ENCODE measurements at regions not wholly inside any gene's neighbourhood (a gene's known extent, or its start where the extent isn't known, plus 50 kb on each side); places are given as distances from the start of the nearest gene placed in this dataset.
"Not testable (repeated sequence)": the region's sequence is repeated elsewhere in the genome, so short reads cannot be mapped to it uniquely, and the experiment has no call there.

DNA sequence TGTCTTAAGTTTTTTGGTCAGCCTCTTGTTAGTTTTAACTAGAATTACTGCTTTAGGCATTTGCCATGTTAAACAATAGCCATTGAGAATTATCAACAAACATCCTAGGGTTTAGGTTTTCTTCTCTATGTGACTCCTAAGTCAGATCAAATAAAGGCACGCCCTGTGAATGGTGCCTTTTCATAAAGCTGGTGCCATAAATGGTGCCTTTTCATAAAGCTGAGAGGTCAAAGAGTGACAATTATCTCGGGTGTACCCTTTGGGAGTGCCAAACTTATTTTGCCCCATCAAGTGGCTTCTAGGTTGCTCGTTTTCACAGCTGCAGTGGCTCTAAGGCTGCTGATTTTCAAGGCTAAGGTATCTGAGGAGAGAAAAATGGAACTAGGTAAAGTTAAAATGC lies 391.6 kb downstream of the DMRTA1 start:
- DNase-seq (ENCODE audit: low read depth): no peak

DNA sequence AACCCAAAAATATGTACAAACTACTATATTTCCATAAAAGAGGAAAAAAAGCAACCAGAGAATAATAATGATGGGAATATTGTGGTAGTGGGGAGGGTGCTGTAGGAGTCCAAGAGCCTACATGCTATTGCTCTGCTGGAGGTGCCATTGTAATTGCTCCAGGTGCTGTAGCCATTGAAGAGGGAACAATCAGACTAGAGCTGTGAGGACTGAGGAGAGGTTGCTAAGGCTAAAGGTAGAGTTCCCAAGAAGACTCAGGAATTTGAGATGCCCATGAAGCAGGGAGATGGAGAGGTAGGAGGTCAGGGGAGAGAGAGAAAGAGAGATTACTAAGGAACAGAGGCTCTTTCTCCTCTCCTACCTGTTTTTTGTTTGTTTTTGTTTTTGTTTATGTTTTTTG lies 394.0 kb downstream of the DMRTA1 start:
- DNase-seq (ENCODE audit: low read depth): no peak

DNA sequence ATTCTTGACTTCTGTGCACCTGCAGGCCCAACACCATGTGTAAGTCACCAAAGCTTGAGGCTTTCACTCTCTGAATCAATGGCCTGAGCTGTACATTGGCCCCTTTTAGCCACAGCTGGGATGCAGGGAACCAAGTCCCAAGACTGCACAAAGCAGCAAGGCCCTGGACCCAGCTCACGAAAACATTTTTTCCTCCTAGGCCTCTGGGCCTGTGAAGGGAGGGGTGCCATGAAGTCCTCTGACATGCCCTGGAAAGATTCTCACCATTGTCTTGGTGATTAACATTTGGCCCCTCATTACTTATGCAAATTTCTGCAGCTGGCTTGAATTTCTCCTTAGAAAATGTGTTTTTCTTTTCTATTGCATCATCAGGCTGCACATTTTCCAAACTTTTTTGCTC lies 398.6 kb downstream of the DMRTA1 start:
- DNase-seq (ENCODE audit: low read depth): not testable (repeated sequence)

DNA sequence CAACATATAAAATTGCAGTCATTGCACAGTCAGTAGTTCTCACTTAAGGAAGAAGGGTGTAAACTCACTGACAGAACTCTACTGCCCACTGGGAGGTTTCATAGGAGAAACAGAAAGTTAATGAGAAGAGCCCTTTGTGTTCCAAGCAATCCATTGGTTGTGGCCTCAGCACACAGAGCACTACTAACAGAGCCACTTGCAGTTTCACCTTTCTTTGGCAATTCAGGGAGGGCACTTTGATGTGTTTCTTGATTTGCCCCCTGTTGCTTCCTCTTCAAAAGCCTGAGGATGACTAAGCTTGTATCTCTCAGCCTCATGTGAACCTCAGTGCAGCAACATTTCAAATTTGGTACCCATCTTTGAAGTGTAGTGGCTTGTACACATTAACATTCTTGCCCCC lies 409.4 kb downstream of the DMRTA1 start:
- DNase-seq (ENCODE audit: low read depth): no peak

DNA sequence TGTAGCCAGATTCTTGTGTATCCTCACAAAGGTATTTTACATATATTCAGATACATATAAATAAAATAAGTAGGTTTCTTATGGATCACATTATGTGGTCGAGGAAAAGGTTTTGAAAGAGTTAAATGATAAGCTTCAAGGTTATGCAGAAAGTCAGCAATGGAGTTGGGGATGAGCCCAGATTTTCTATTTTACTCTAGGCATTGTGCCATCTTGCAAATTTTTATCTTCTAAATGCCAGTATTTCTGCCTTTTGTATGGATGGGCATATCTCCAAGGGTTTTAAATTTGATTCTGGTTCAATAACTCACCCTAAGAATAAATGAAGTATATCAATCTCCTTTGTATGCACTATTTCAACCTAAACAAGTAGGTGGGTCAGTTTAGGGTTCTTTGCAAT lies 410.7 kb downstream of the DMRTA1 start:
- DNase-seq (ENCODE audit: low read depth): no peak

DNA sequence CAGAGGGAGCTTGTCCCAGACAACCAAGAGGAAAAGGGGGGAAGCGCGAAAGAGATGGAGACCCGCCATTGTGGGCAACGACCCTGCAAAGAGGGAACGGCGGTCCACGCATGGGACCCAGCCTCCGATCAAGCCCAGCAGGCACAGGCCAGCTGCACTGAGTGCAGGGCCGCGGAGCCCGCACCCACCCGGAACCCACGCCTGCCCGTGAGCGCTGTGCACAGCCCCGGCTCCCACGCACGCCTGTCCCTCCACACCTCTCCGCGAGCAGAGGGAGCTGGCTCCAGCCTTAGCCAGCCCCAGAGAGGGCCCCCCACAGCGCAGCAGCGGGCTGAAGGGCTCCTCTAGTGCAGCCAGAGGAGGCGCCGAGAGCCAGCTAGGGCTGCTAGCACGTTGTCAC lies 416.5 kb downstream of the DMRTA1 start:
- DNase-seq (ENCODE audit: low read depth): no peak

DNA sequence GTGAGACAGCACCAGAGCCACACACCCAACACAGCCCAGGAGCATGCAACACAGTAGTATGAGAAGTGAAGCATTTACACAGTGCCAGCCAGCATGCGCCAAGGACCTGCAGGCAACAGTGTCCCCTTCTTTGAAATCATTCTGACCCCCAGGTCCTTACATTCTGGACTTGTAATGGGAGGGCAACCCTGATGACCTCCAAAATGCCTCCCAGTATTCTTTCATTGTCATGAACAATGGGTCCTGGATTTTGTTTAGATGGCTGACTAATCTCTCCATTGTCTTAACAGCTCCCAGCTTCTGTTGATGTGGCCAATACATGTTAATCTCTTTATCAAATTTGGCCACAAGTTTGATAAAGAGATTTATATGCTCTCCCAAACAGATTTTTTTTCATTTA lies 417.1 kb downstream of the DMRTA1 start:
- no peak for DNase-seq (ENCODE audit: low read depth)

DNA sequence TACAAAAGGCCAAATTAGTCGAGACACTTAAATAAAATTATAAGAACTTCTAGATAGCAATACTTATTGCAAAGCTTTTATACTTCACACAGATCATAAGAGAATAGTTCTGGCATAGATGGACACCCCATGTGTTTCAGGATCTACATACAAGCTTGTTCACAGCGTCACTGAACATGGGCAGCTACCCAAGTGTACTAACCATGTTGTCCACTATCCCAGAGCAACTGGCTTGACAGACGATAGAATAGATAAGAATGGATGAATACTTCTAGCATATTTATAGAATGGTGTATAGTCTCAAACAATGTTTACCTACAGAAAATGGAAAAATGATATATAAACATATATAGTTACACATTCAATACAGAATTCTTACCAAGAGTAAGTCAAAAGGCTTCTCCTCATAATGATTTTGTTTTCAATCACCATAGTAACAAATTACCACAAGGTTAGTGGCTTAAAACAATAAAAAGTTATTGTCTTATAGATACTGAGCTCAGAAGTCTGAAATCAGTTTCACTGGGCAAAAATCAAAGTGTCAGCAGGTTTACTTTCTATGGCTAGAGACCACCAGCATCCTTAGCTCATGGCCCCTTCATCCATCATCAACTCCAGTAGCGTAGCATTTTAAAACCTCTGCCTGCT lies 446.7 kb downstream of the DMRTA1 start:
- DNase-seq (ENCODE audit: low read depth): no peak

DNA sequence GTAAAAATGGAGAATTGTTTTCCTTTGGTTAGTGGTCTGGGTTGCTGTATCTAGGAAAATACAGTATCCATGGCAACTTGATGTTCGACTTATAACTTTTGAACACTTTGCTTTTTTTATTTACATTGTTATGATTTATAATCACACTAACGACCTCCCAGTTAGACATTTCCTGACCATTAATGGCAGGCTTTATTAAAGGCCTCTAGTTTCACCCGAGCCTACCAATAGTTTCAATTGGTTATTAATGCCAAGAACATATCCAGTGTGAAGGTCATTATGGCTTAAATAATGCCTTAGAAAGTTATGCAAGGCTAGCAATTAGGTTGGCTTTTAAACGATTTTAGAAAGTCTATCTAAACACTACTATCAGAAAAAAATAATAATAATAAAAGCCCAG lies 452.0 kb downstream of the DMRTA1 start:
- no peak for DNase-seq (ENCODE audit: low read depth)

DNA sequence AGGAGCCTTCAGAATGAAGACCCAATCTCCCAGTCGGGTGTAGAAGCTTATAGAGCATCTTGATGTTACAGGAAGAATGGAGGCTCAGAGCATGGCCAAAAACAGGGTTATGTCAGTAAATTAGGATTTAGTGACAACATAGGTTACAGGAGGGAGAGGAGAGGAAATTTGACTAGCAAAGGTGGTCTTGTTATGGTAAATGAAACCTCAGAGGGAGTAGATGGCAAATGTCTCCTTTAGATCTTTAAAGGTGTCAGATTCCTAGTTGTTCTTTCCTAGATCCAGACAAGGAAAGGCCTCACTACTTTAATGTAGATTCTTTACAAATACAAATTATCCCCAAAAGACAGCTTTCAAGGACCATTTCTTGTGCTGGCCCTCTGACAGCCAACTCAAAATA lies 465.0 kb downstream of the DMRTA1 start:
- no peak for DNase-seq (ENCODE audit: low read depth)

DNA sequence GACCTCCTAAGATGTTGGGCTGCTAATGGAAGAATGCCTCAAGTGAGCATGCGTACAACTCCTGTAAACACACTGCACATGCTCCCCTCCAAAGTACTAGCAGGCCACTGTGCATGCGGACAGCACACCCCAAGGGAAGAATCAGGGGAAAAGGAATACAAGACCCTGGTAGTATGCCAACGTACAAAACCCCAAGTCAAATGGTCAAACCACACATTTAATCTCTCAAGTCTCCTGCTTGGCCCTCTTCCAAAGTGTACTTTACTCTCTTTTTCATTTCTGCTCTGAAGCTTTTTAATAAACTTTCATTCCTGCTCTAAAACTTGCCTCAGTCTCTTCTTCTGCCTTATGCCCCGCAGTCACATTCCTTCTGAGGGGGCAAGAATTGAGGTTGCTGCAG lies 466.4 kb downstream of the DMRTA1 start:
- DNase-seq (ENCODE audit: low read depth): no peak

DNA sequence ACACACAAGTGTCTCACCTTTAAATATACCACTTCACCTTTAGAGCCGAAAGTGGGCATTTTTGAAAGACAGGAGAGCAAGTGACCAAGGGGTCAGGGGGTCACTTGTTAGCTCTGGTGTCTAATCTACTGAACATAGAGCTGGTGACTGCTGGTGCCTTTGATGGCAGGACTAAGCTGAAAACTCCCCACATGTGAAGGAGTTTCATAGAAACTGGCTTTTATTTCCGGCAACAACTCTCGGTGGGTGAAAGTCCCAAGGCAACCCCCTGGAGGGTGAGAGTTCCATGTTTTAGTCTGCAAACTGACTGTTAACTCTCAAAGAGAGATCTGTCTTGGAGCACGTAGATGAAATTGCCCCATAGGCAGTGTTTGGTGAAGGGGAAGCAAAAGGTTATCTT lies 466.9 kb downstream of the DMRTA1 start:
- no peak for DNase-seq (ENCODE audit: low read depth)

DNA sequence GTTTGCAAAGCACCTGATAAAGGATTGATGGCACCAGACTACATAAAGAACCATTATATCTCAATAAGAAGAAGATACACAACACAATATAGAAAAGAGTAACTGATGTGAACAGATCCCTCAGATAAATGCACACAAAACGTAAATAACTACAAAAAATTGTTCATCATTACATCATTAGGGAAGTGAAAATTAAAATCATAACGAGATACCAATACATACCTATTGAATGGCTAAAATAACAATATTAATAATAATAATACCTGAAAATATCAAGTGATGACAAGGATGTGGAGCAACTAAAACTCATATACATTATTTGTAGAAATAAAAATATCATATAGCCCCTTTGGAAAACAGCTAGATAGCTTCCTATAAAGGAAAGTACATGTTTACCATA lies 469.5 kb downstream of the DMRTA1 start:
- no peak for DNase-seq (ENCODE audit: low read depth)

DNA sequence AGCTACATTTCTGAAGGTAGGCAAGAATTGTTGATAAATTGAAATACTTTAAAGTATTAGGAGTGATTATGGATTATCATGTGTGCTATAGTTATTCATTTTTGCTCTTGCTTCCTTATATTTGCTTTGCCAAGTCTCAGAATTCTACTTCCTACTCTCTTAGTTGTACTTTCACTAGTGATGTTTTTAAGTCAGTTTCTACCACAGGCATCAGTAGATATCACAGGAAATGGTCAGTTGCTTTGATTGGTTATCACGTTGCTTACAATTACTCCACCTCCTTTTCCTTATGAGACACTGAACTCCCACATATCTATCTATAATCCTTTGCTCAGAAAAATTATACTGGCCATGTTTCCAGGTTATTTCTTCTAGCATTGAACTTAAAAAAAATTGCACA lies 472.8 kb downstream of the DMRTA1 start:
- DNase-seq (ENCODE audit: low read depth): no peak

DNA sequence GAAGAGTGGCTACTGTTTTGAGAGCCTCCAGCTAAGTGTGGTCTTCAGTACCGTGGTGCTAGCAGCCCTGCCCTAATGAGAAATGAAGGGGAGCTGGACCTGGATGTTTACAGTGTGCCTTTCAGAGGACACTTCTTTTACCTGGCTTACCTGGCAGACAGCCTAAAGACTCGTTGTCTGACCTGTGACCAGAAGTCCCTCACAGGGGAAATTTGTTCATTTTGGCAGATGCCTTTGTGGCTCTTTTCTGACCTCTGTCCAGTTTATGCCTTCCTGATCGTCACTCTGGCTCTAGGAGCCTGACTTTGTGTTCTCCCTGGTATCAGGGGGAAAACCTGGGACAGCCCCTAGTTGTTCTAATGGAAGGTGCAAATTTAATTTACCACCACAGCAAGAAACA lies 475.1 kb downstream of the DMRTA1 start:
- no peak for DNase-seq (ENCODE audit: low read depth)

DNA sequence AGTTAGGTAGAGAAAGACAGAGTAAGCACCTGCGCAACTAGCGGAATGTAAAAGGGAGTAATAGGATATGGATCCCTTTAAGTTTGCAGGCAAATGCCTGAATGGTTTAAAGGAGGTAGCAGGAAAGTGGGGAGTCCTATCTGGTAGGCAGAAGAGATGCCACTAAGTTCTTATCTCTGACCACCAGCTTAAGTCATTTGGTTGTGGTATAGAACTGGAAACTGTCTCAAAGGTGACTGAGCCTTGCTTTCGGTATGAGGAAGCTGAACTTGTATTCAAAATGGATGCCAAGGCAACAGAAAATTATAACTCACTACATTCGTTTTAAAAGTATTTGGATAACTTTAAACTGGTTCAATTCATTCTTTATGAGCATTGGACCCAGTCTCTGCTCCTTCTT lies 475.6 kb downstream of the DMRTA1 start:
- DNase-seq (ENCODE audit: low read depth): no peak

DNA sequence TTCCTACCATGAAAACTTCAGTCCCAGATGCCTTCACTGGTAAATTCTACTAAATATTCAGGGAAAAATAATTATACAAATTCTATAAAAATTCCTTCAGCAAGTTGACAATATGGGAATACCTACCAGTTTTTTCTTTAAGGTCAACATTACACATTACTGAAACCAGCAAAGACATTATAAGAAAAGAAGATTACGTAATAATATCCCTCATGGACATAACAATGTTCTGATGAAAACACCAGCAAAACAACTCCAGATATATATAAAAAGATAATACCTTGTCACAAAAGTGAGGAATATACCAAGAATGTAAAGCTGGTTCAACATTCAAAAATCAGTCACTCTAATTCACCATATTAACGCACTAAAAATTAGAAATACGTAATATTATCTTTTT lies 507.9 kb downstream of the DMRTA1 start:
- no peak for DNase-seq (ENCODE audit: low read depth)

DNA sequence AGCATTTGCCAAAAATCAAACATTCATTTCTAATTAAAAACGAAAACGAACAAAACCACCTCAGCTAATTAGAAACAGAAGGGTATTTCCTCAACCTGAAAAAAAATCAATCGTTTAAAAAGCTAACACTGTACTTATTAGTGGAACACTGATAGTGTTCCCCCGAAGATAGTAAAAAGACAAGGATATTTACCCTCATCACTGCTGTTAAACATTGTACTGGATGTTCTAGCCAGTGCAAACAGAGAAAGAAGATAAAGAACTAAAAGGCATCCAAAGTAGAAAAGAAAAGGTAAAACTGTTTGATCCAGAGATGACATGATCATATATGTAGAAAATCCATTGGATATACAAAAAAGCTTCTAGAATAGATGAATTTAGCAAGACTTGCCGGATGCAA lies 508.3 kb downstream of the DMRTA1 start:
- DNase-seq (ENCODE audit: low read depth): no peak

DNA sequence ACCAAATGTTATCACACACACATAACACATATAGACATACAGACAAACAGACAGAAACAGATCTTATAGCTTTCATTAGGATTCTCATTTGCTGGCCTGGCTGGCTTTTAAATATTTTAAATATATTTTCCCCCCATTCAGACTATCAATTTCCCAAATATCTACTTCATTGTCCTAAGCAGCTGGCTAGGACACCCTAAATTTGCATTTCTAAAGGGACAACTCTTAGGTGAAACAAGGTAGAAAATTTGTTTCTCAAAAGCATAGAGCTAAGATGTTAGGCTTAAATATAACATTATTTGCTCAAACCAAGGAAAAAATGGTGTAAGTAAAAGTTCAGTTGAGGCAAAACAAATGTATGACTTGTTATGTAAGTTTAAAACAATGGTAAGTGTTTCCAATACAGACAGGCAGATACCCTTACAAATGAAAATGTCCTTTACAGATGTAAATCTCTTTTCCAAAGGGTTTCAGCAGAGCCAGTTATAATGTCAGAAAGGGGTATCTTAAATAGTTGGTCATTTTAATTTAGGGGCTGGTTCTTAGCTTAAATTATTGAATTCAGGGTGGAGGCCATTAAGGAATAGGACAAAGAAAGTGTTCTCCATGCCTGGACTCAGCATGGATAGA lies 522.8 kb downstream of the DMRTA1 start:
- DNase-seq (ENCODE audit: low read depth): no peak

DNA sequence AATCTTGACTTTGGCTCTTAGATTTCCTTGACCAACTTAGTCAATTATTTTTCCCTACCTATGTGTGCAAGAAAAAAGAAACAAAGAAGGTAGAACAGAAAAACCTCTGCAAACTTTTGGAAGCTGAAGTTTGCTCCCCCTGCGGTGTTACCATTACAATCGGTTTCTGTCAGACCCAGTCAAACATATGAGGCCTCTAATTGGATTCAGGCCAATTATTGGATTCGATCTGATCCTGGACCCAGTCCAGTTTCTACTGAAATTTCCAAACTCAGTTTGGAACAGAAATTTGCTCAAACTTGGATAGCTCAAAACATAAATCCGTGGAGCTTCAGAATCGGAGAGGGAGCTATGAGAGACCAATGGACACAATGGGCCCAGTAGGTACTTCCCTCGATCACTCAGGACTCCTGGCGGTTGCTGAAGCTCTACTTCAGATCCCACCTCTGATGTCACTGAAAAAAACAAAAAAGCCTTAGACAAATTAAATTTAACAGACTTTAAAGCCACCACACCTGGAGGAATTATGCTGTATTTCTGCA lies 523.9 kb downstream of the DMRTA1 start:
- no peak for DNase-seq (ENCODE audit: low read depth)

DNA sequence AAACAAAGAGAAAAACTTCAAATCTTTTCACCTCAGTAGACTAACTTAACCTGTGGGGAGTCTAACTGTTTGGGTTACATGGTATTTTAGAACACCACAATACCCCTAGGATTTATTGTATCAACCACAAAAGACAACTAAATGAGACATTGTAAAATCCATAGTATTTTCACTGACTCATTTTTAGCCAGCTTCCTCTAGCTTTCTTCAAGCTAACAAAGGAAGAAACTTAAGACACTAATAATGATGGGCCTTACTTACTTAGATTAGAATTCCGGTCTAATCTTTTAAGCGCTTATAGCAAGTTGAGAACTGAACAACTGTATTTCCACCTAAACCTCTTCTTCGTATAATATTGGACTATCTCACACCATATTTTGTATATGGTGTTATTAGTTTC lies 529.3 kb downstream of the DMRTA1 start:
- DNase-seq (ENCODE audit: low read depth): peak; percentile 18

DNA sequence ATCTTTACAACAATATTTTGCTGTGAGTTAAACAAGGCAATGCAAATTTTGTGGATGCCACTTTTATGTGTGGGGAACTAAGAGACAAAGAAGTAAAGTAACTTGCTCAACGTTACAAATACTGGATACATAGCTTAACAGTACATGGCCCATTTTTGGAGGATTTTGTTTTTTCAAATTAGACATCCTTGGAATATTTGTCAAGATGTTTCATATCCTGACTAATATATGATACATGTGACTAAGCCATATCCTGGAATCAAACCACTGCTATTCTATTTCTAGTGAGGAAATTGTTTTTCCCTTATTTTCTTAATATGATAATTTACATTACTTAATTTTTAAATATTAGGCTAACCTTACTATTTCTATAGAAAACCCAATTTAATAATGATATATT lies 529.8 kb downstream of the DMRTA1 start:
- DNase-seq (ENCODE audit: low read depth): peak; percentile 63

DNA sequence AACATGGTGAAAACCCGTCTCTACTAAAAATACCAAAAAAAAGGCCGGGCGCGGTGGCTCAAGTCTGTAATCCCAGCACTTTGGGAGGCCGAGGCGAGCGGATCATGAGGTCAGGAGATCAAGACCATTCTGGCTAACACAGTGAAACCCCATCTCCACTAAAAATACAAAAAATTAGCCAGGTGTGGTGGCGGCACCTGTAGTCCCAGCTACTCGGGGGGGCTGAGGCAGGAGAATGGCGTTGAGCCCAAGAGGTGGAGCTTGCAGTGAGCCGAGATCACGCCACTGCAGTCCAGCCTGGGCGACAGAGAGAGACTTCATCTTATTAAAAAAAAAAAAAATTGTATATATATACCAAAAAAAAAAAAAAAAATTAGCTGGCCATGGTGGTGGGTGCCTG lies 533.8 kb downstream of the DMRTA1 start:
- DNase-seq (ENCODE audit: low read depth): not testable (repeated sequence)

DNA sequence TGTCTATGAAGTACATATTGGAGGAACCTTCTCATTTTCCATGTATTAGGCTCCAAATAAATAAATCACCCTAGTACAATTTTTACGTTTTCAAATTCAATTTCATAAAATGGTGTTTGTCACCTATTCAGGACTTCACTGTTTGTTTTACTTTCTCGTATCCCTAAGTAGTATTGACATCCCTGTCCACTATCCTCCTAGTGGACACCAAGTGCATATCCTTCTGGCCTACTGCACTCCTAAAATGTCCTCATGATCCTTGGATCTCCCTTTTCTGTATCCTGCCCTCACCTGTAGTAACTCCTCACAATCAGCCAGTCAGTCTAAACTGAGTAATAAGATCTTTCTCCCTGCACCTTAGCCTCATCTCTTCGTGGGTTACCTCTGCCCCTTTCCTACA lies 539.9 kb downstream of the DMRTA1 start:
- no peak for DNase-seq (ENCODE audit: low read depth)
